NCI-H2107 (cell line): ENCODE measurements at regions not wholly inside any gene's neighbourhood (a gene's known extent, or its start where the extent isn't known, plus 50 kb on each side); places are given as distances from the start of the nearest gene placed in this dataset.

ENCODE experiments used
- DNase-seq: peaks from one replicate; lab custom pipeline; 2025; lab: John Stamatoyannopoulos, UW

GRCh38 chr18:44507729-44508325, 172.9 kb upstream of the SETBP1 start:
- DNase-seq = no peak

- DNase-seq = no peak
These were observed 172.2 kb upstream of the SETBP1 start for GRCh38 chr18:44508474-44508873.

GRCh38 chr18:44509048-44509447, 171.6 kb upstream of the SETBP1 start:
- DNase-seq = no peak

GRCh38 chr18:44510390-44510789, 170.3 kb upstream of the SETBP1 start:
- no peak for DNase-seq

GRCh38 chr18:44513233-44513632, 167.5 kb upstream of the SETBP1 start:
- DNase-seq = no peak

GRCh38 chr18:44514106-44514505, 166.6 kb upstream of the SETBP1 start:
- no peak for DNase-seq

GRCh38 chr18:44514766-44515165, 165.9 kb upstream of the SETBP1 start:
- no peak for DNase-seq

- no peak for DNase-seq
These were observed 164.2 kb upstream of the SETBP1 start for GRCh38 chr18:44516450-44516849.

GRCh38 chr18:44517136-44517535, 163.6 kb upstream of the SETBP1 start:
- no peak for DNase-seq

GRCh38 chr18:44518091-44518615, 162.5 kb upstream of the SETBP1 start:
- no peak for DNase-seq

GRCh38 chr18:44518666-44519065, 162.0 kb upstream of the SETBP1 start:
- DNase-seq = no peak

- no peak for DNase-seq
These were observed 159.6 kb upstream of the SETBP1 start for GRCh38 chr18:44520981-44521667.

- no peak for DNase-seq
These were observed 159.0 kb upstream of the SETBP1 start for GRCh38 chr18:44521668-44522022.

GRCh38 chr18:44526705-44527415, 153.8 kb upstream of the SETBP1 start:
- DNase-seq = no peak

GRCh38 chr18:44533071-44533470, 147.6 kb upstream of the SETBP1 start:
- no peak for DNase-seq

GRCh38 chr18:44536046-44536445, 144.6 kb upstream of the SETBP1 start:
- no peak for DNase-seq

GRCh38 chr18:44536619-44537018, 144.1 kb upstream of the SETBP1 start:
- DNase-seq = no peak

GRCh38 chr18:44537526-44537925, 143.2 kb upstream of the SETBP1 start:
- no peak for DNase-seq

GRCh38 chr18:44539926-44540325, 140.8 kb upstream of the SETBP1 start:
- DNase-seq = no peak

GRCh38 chr18:44541159-44541558, 139.5 kb upstream of the SETBP1 start:
- no peak for DNase-seq

- no peak for DNase-seq
These were observed 138.9 kb upstream of the SETBP1 start for GRCh38 chr18:44541781-44542180.

GRCh38 chr18:44543387-44543786, 137.3 kb upstream of the SETBP1 start:
- DNase-seq = no peak

GRCh38 chr18:44545359-44545985, 135.2 kb upstream of the SETBP1 start:
- no peak for DNase-seq
